Activated T-cell treated with anti-CD3 and anti-CD28 coated beads, Interleukin-2, amount 50 U/mL, for 72 hours (primary cell): ENCODE measurements at regions not wholly inside any gene's neighbourhood (a gene's known extent, or its start where the extent isn't known, plus 50 kb on each side); places are given as distances from the start of the nearest gene placed in this dataset.

Experiments used
- ATAC-seq, 2 donors: fragments of 150-1000 bp; cut with Tn5 transposase; replicated peaks in 1 of 2; 2 replicates each; pipeline ENCODE4 v1.10.0; 2021; ENCODE audit warnings: moderate library complexity in 2 of 2, mild to moderate bottlenecking in 1 of 2
- DNase-seq, 2 donors: peaks; one replicate each; pipeline ENCODE4 v3.0.0; 2021 to 2022; ENCODE audit warnings: mixed read lengths in 1 of 2
- H3K27ac Mint-ChIP-seq: one replicate; pipeline ENCODE4 v1.8.0; 2022; ENCODE audit warnings: mild to moderate bottlenecking, moderate library complexity, mixed read lengths
- H3K27me3 Mint-ChIP-seq: one replicate; pipeline ENCODE4 v1.8.0; 2022; ENCODE audit warnings: low read depth, mixed read lengths
- H3K36me3 Mint-ChIP-seq, 2 donors: one replicate each; pipeline ENCODE4 v1.8.0; 2022; ENCODE audit warnings: mixed read lengths in 2 of 2, mild to moderate bottlenecking in 1 of 2; ENCODE audit not compliant: insufficient read depth in 2 of 2
- H3K4me1 Mint-ChIP-seq: one replicate; pipeline ENCODE4 v1.8.0; 2022; ENCODE audit warnings: low read depth, mixed read lengths
- H3K4me3 Mint-ChIP-seq, 2 donors: one replicate each; pipeline ENCODE4 v1.8.0; 2022; ENCODE audit warnings: mild to moderate bottlenecking in 2 of 2, mixed read lengths in 2 of 2, moderate library complexity in 2 of 2
- H3K9me3 Mint-ChIP-seq, 2 donors: one replicate each; pipeline ENCODE4 v1.8.0; 2022; ENCODE audit warnings: mixed read lengths in 2 of 2

DNA sequence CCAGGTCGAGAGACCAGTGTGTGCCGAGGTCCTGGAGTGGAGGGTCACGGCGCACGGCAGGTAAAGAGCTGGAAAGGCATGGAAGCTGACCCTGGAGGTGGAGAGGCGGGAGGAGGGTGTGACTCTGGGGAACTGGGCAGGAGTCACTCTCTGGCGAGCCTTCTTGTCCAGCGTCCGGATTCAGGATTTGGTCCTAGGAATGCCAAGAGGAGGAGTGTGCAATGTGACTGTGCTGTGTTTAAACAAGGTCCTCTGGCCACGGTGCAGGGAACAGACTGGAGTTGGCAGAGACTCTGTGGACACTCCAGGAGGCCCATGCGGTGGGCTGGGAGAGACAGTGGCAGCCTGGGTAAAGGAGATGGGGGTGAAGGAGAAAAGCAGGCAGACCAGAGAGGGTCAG, 64.2 kb upstream of the CASZ1 start:
- peaks cover 45% of the 10 kb centered on the region for H3K27me3 Mint-ChIP-seq
- H3K9me3 Mint-ChIP-seq = no peaks in the 10 kb centered on the region
- no peak overlapping the region for H3K4me3 Mint-ChIP-seq
- no peak overlapping the region for H3K27ac Mint-ChIP-seq
- H3K36me3 Mint-ChIP-seq = no peaks in the 10 kb centered on the region
- DNase-seq (no peak), ATAC-seq (no peak)
- no peaks in the 10 kb centered on the region for H3K4me1 Mint-ChIP-seq

DNA sequence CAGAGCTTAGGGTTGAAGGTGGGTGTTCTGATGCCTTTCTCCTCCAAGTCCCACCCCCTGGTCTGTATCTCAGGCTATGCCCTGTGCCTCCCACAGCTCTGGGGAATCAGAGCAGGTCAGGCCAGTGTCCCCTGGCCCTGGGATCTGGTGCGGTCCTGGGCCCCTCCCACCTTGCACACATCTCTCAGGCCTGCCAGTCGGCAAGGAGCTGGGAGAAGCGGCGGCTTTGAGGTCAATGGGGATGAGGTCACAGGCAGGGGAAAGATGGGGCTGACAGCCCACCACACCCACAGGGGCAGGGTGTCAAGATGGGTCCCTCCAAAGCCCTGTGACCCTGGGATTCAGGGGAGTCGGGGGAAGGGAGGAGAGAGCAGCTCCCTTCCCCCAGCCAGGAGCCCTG, 65.4 kb upstream of the CASZ1 start:
- no peak overlapping the region for H3K4me3 Mint-ChIP-seq
- H3K9me3 Mint-ChIP-seq = no peaks in the 10 kb centered on the region
- DNase-seq (no peak), ATAC-seq (no peak)
- H3K36me3 Mint-ChIP-seq = no peaks in the 10 kb centered on the region
- H3K27ac Mint-ChIP-seq = no peak overlapping the region
- H3K27me3 Mint-ChIP-seq = peaks cover 56% of the 10 kb centered on the region
- no peaks in the 10 kb centered on the region for H3K4me1 Mint-ChIP-seq

DNA sequence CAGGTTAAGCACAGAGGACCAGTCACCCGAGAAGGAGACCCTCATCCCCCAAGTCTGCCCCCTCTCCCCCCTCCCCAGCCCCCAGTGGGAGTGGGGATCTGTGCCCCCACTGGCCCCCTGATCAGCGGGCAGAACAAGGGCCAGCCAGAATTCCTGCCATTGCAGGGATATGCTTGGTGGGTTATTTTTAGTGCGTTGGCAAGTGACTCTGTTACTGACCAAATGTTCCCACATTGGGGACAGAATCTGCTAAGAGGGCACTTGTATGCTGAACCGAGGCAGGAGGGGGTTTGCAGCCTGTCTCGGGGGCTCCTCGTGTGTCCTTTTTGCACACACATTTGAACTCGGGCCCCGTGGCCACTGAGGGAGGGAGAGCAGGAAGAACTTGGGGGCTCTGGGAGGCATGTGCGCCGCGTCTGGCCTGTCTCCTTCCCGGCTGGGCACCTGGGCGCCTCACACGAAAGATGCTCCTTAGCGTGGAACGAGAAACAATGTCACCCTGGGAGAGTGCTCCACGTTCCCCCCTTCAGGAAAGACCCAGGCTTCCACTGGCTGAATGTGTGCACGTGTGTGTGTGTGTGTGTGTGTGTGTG, 66.4 kb upstream of the CASZ1 start:
- no peaks in the 10 kb centered on the region for H3K36me3 Mint-ChIP-seq
- no peaks in the 10 kb centered on the region for H3K9me3 Mint-ChIP-seq
- H3K27ac Mint-ChIP-seq = no peak overlapping the region
- ATAC-seq = no peak
- H3K27me3 Mint-ChIP-seq = peaks cover 63% of the 10 kb centered on the region
- no peak for DNase-seq
- no peak overlapping the region for H3K4me3 Mint-ChIP-seq
- peaks cover 6% of the 10 kb centered on the region for H3K4me1 Mint-ChIP-seq

DNA sequence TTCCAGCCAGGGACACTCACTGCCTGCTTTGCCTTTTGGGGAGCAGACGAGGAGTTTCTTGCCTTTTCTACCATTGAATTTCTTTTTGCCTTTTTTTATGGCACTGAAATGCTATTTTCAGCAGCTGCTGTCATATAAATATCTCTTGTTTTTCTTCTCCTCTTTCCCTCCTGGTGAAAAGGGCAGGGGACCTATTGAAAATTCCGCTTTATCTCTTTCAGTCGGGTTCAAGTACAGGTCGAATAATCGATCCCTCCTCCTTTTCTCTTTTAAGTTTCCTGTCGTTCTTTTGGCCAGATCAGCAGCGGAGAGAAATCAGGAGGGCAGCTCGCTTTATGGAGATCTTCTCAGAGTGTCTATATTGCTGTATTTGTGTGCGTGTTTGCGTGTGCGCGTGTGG, 67.4 kb upstream of the CASZ1 start:
- H3K4me1 Mint-ChIP-seq = peaks cover 8% of the 10 kb centered on the region
- H3K36me3 Mint-ChIP-seq = no peaks in the 10 kb centered on the region
- ATAC-seq = no peak
- DNase-seq = no peak
- peaks cover 74% of the 10 kb centered on the region for H3K27me3 Mint-ChIP-seq
- no peaks in the 10 kb centered on the region for H3K9me3 Mint-ChIP-seq
- no peak overlapping the region for H3K27ac Mint-ChIP-seq
- no peak overlapping the region for H3K4me3 Mint-ChIP-seq

DNA sequence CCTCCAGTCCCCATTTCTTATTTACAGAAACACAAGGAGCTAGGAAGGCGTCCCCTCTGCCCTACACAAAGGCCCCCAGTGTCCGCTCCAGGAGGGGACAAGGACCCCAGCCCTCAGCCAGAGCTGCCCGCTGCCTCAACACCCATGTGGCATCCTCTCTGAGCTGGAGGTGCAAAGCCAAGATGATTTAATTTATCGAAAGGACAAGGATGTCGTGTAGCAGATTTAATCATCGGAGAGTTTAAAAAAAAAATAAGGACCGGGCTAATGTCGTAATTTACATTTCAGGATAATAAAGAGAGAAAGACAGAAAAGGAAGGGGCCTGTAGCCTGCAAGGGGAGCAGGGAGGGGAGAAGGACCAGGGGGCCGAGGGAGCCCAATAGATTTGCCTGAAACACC, 68.3 kb upstream of the CASZ1 start:
- DNase-seq (no peak), ATAC-seq (no peak)
- H3K36me3 Mint-ChIP-seq = no peaks in the 10 kb centered on the region
- no peak overlapping the region for H3K27ac Mint-ChIP-seq
- peaks cover 77% of the 10 kb centered on the region for H3K27me3 Mint-ChIP-seq
- H3K4me1 Mint-ChIP-seq = peaks cover 8% of the 10 kb centered on the region
- no peaks in the 10 kb centered on the region for H3K9me3 Mint-ChIP-seq
- no peak overlapping the region for H3K4me3 Mint-ChIP-seq

DNA sequence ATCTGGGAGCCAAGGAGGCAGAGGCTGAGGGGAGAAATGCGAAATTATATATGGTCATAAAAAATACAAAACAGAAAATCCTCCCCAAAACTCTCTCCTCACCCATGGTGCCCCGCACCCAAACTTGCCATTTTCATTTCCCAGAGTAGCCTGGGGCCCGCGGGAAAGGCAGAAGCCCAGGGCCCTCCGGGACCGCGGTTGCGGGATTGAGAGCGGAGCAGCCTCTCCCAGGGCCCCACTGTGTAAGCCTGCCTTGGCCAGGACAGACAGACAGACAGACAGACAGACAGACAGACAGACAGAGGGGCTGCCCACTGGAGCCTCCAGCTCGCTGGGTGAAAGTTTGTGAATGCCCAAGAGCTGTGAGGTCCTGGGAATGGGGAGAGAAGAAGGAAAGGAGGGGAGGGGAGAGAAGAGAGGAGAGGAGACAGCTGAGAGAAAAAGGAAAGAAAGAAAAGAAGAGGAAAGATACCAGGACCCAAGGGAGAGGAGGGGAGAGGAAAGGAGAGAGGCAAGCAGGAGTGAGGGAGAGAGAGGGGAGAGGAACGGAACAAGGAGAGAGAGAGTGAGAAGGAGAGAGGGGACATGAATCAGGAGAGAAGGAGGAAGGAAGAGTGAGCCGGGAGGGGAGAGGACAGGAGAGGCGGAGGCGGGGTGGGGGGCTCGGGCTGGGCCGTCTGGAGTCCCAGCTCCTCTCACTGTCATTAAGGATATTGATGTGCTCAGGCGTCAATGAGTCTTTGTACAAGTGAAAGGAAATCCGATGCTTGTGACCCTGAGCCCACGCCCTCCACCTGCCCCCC, 69.3 kb upstream of the CASZ1 start:
- H3K4me1 Mint-ChIP-seq = peaks cover 8% of the 10 kb centered on the region
- peak overlapping the region; percentile 30 to 54 for H3K4me3 Mint-ChIP-seq
- H3K27ac Mint-ChIP-seq = no peak overlapping the region
- H3K36me3 Mint-ChIP-seq = no peaks in the 10 kb centered on the region
- H3K9me3 Mint-ChIP-seq = no peaks in the 10 kb centered on the region
- ATAC-seq = no peak
- no peak for DNase-seq
- H3K27me3 Mint-ChIP-seq = peaks cover 74% of the 10 kb centered on the region

DNA sequence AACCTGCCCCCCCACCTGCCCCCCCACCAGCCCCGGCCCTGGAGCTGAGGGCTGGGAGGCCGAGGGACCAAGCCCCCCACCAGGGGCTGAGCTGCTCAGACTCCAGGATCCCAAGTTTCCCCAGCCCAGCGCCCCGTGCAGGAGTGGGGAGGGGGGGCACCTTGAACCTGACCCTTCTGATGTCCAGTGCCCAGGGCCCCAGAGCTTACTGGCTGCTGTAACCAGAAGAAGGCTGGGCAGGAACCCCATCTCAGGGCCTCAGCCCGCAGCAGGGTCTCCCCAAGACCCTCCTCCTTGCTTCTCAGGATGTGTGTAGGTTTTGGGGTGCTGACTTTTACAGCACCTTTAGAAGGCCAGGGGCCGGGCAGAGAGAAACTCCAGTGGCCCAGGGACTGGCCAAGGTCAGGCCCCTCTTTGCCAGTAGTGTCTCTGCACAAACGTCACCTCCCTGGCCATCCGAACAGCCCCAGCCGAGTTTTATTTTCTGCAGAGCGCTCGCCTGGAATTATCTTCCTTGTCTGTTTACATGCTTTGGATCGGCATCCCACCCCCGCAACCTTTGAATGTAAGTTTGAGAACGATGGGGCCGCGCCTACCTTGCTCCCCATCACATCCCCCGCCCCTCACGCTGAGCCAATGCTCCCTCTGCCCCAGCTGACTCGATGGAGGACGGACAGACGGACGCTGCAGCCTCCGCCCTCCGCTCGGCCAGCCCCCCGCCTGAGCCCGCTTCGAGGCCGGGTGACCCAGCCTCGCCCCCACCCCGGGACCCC, 70.1 kb upstream of the CASZ1 start:
- Mint-ChIP-seq H3K36me3 (no peaks in the 10 kb centered on the region), H3K27me3 (peaks cover 76% of the 10 kb centered on the region), H3K4me1 (peaks cover 8% of the 10 kb centered on the region), H3K9me3 (no peaks in the 10 kb centered on the region), H3K4me3 (peak overlapping the region; percentile 44 to 59), H3K27ac (no peak overlapping the region)
- DNase-seq = peak; percentile 20 to 29
- ATAC-seq = peak; percentile 38 to 59

DNA sequence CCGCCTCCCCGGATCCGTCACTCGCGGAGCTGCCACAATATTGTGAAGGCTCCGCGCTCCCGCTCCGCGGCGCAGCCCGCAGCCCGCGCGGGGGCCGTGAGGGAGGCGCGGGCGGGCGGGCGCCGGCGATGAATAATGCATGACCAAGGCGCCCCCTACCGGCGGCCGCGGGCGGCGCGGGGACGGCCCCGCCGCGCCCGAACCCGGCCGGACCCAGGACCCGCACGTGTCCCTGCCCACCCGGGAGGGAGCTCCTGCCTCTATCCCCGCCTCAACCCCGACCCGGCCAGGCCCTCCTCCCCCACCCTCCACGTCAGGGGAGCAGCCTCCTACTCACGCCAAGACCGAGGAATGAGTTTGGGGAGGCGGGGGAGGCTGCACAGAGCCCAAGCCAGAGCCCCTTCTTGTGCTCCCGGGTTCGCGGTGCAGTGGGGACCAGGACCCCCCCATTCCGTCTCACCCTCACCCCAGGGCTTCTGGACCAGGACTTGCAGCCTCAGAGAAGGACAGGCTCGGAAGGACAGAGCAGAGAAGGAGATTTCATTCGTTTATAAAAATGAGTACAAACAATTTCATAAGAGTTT, 70.8 kb upstream of the CASZ1 start:
- DNase-seq (peak; percentile 68 to 81), ATAC-seq (peak; percentile 85 to 90)
- H3K9me3 Mint-ChIP-seq = no peaks in the 10 kb centered on the region
- no peak overlapping the region for H3K27ac Mint-ChIP-seq
- peaks cover 81% of the 10 kb centered on the region for H3K27me3 Mint-ChIP-seq
- no peaks in the 10 kb centered on the region for H3K36me3 Mint-ChIP-seq
- peaks cover 8% of the 10 kb centered on the region for H3K4me1 Mint-ChIP-seq
- peak overlapping the region; percentile 42 to 62 for H3K4me3 Mint-ChIP-seq

DNA sequence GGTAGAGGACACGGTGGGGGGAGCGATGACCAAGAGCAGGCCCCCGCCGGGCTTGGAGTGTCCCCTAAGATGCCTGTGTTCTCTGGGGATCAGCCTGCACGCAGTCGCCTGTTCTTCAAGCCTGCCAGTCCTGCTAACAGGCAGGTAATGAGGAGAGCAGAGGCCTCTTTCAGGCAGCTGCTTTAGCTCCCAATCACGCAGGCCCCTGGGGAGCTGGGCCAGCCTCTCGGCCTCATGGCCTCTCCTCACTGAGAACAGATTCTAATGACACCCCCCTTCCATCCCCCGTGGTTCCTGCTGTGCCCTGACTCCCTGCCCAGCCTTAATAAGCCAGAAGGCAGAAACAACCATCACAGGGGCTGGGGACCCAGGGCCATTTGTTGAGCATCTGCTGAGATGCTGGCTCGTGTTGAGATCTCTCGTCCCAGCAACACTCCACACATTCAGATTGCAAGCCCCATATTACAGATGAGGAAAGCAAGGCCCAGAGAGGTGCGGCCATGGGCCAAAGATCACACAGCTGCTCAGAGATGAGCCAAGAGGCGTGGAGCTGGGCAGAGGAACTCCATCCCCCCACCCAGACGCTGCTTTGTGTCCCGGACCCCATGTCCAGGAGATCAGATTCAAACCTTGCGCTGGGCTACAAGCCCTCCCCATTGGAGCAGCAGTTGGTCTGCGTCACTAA, 71.6 kb upstream of the CASZ1 start:
- H3K36me3 Mint-ChIP-seq = no peaks in the 10 kb centered on the region
- ATAC-seq = no peak
- peak overlapping the region; percentile 54 to 62 for H3K4me3 Mint-ChIP-seq
- peaks cover 77% of the 10 kb centered on the region for H3K27me3 Mint-ChIP-seq
- H3K27ac Mint-ChIP-seq = no peak overlapping the region
- H3K9me3 Mint-ChIP-seq = no peaks in the 10 kb centered on the region
- DNase-seq = no peak
- peaks cover 8% of the 10 kb centered on the region for H3K4me1 Mint-ChIP-seq

DNA sequence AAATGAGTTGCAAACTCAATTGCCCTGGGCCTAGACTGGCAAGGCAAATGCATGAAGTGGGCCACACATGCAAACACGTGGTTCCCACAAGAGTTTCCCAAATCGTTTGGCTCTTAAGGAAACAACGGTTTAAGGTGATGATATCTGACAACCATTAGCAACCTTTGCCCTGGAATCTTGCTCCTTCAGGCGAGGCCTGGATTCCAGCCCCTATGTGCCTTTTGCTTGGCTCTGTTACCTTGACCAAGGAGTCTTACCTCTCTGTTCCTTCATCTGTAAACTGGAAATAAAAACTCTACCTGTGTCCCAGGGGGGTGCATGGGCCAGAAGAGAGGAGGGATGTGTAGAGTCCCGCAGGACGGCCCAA, 72.1 kb upstream of the CASZ1 start:
- Mint-ChIP-seq H3K4me3 (no peak overlapping the region), H3K27me3 (peaks cover 71% of the 10 kb centered on the region), H3K27ac (no peak overlapping the region), H3K36me3 (no peaks in the 10 kb centered on the region), H3K4me1 (peaks cover 8% of the 10 kb centered on the region), H3K9me3 (no peaks in the 10 kb centered on the region)
- DNase-seq (no peak), ATAC-seq (no peak)

DNA sequence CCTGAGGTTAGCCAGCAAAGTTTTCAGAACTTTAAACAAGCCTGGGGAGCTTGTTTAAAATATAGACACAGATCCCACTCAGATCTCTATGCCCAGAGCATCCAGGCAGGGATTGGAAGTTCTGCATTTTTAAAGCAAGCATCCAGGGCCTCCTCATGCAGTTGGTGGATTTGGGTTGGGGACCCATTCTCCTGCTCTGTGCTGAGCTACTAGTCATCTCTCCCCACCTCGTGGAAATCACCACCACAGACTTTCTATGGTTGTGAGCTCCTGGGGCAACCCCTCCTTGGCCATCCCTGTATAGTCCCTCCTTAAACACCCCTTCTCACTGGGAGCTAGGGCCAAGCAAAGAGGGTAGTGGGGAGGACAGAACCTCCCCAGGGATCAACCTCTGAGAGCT, 73.5 kb upstream of the CASZ1 start:
- no peaks in the 10 kb centered on the region for H3K9me3 Mint-ChIP-seq
- H3K27ac Mint-ChIP-seq = no peak overlapping the region
- H3K4me1 Mint-ChIP-seq = peaks cover 8% of the 10 kb centered on the region
- ATAC-seq = peak in 1 of 2 donors; percentile 28
- H3K36me3 Mint-ChIP-seq = no peaks in the 10 kb centered on the region
- H3K4me3 Mint-ChIP-seq = no peak overlapping the region
- peak in 1 of 2 donors; percentile 16 for DNase-seq
- H3K27me3 Mint-ChIP-seq = peaks cover 58% of the 10 kb centered on the region

DNA sequence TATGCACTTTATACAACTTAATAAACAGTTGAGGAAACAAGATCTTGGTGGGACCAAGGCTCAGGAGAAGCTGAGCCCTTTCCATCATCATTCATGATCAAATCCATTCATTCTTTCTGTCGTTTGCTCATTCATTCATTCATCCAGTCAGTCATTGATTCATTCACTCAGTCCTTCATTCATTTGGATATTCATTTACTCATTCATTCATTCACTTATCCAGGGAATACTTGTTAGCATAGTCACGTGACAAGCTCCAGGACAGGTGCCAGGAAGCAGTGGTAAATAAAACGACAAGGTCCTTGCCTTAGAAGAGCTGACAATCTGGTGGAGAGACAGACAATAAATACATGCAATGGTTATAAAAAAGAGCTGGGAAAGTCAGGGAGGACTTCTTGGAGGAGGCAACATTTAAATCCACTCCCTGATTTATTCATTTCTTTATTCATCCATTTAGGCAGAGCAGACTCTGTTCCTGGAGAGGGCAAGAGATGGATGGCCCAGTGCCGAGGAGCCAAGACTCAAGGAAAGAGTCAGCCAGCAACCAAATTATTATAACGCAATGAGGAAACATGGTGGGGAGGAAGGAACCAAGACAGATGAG, 74.1 kb upstream of the CASZ1 start:
- Mint-ChIP-seq H3K4me3 (no peak overlapping the region), H3K9me3 (no peaks in the 10 kb centered on the region), H3K4me1 (peaks cover 8% of the 10 kb centered on the region), H3K27me3 (peaks cover 51% of the 10 kb centered on the region), H3K36me3 (no peaks in the 10 kb centered on the region), H3K27ac (no peak overlapping the region)
- DNase-seq (no peak), ATAC-seq (no peak)
